ENCODE measurements at regions not wholly inside any gene's neighbourhood (a gene's known extent, or its start where the extent isn't known, plus 50 kb on each side); places are given as distances from the start of the nearest gene placed in this dataset.

DNA sequence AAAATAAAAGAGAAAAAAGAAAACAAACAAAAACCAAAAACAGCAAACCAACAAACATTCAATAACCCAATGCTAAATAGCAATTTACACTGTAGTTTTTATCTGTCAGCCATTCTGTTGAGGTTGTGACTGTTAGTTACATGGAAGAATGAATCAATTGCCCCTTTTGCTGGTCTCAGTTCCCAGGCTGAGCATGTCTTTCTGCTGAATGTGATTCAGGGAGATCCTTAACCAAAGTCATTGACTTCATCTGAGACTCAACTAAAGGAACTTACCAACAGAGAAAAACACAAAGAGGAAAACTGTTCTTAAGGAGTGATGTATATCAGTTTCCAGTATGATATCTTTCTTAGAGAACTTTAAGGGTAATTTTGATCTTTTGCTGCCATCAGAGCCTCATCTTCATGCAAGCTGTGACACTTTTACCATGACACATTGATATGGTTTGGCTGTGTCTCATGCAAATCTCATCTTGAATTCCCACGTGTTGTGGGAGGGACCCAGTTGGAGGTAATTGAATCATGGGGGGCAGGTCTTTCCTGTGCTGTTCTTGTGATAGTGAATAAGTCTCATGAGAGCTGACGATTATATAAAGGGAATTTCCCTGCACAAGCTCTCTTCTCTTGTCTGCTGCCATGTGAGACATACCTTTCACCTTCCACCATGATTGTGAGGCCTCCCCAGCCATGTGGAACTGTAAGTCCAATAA is 469.8 kb downstream of the KIF20B start:
- no peaks in the 10 kb centered on the region for H3K27me3 ChIP-seq (ENCODE audit: control insufficient read depth, insufficient read depth, low read length)
- no peak overlapping the region for H3K4me2 ChIP-seq (ENCODE audit: low read length)
- H3K4me1 ChIP-seq (ENCODE audit: control insufficient read depth, insufficient read depth, low read length), result no peaks in the 10 kb centered on the region
- no peaks in the 10 kb centered on the region for H3K9me3 ChIP-seq (replicated peaks; ENCODE audit: low read length)
- no peak overlapping the region for H3K4me3 ChIP-seq (ENCODE audit: low read length)
- H3K9ac ChIP-seq (ENCODE audit: low read depth, low read length), result no peak overlapping the region
- H3K36me3 ChIP-seq (ENCODE audit: insufficient read depth, low read length), result no peaks in the 10 kb centered on the region

DNA sequence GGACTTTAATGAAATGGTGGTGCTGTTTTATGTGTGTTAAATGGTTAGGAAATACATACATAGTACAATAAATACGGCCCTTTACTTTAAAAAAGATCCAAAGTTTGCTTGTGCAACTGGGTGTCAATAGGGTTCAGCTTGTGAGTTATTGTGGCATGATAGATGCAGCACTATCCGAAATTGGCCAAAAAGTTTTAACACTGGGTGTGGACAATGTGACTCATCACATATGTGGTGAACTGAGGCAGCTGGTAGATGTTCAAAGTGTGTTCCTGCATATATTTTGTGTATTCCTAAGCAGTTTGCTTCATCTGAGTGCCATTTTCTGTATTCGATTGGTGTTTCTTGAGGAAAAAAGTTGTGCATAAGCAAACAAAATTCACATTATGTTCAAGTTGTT is 473.1 kb downstream of the KIF20B start:
- Histone ChIP-seq H3K27me3 (ENCODE audit: control insufficient read depth, insufficient read depth, low read length) (no peaks in the 10 kb centered on the region), H3K4me3 (ENCODE audit: low read length) (no peak overlapping the region), H3K9ac (ENCODE audit: low read depth, low read length) (no peak overlapping the region), H3K36me3 (ENCODE audit: insufficient read depth, low read length) (no peaks in the 10 kb centered on the region), H3K4me2 (ENCODE audit: low read length) (no peak overlapping the region), H3K4me1 (ENCODE audit: control insufficient read depth, insufficient read depth, low read length) (peaks cover 3% of the 10 kb centered on the region), H3K9me3 (replicated peaks; ENCODE audit: low read length) (no peaks in the 10 kb centered on the region)

DNA sequence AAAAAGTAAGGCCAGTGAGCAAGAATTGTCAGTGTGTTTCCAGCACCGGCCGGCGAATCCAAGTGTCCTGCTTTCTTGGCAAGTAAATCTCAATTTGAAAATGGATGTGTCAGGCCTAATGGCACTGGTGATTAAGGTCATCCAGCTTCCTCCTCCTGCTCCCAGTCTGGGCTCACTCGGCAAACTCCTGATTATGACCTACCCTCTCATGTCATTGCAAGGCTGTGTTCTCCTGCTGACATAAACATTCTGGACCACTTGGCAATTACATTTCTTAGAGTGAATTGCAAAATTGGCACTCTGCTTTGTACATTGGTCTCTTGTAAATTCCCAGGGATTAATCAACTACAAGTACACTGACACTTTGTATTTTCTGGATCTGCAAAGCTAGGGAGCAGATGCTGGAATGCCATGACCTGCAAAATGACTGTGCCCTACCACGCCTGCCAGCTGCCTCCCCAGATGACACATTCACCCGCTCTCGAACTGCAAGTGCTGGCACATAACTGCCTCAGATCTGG is 473.8 kb downstream of the KIF20B start:
- Histone ChIP-seq H3K27me3 (ENCODE audit: control insufficient read depth, insufficient read depth, low read length) (no peaks in the 10 kb centered on the region), H3K9ac (ENCODE audit: low read depth, low read length) (no peak overlapping the region), H3K36me3 (ENCODE audit: insufficient read depth, low read length) (no peaks in the 10 kb centered on the region), H3K9me3 (replicated peaks; ENCODE audit: low read length) (no peaks in the 10 kb centered on the region), H3K4me3 (ENCODE audit: low read length) (no peak overlapping the region), H3K4me2 (ENCODE audit: low read length) (no peak overlapping the region), H3K4me1 (ENCODE audit: control insufficient read depth, insufficient read depth, low read length) (peaks cover 8% of the 10 kb centered on the region)

DNA sequence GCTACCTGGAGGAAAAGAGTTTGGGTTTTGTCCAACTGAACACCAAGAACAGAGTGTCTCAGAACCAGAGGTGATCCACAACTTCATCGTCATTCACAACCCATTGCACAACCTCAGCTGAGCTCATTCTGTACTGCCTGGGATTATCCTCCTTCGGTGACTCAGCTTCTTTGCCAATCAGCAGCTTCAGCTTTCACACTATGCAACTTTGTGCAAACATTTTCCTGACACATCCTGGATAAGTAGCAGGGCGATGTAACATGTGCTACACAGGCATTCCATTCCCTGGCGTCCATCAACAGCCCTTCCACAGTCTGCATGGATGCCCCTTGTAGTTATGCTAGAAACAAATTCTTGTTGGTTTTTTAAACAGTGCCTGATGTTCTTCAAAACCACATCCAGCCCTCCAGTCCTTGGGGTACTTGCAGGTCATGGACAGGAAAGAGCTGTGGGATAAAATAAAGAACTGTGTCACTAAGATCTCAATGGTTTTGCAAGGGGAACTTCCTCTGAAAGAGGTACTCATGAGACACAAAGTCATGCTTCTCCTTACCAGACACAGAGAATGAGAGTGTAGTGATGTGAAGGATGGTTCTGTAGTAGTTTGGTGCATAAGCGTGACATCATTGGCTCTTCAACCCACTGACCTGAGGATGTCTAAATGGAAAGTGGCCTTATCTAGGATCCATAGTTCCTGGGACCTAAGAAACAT is 478.5 kb downstream of the KIF20B start:
- no peak overlapping the region for H3K4me3 ChIP-seq (ENCODE audit: low read length)
- H3K4me2 ChIP-seq (ENCODE audit: low read length), result no peak overlapping the region
- no peaks in the 10 kb centered on the region for H3K9me3 ChIP-seq (replicated peaks; ENCODE audit: low read length)
- no peaks in the 10 kb centered on the region for H3K27me3 ChIP-seq (ENCODE audit: control insufficient read depth, insufficient read depth, low read length)
- peaks cover 9% of the 10 kb centered on the region for H3K4me1 ChIP-seq (ENCODE audit: control insufficient read depth, insufficient read depth, low read length)
- no peak overlapping the region for H3K9ac ChIP-seq (ENCODE audit: low read depth, low read length)
- no peaks in the 10 kb centered on the region for H3K36me3 ChIP-seq (ENCODE audit: insufficient read depth, low read length)

DNA sequence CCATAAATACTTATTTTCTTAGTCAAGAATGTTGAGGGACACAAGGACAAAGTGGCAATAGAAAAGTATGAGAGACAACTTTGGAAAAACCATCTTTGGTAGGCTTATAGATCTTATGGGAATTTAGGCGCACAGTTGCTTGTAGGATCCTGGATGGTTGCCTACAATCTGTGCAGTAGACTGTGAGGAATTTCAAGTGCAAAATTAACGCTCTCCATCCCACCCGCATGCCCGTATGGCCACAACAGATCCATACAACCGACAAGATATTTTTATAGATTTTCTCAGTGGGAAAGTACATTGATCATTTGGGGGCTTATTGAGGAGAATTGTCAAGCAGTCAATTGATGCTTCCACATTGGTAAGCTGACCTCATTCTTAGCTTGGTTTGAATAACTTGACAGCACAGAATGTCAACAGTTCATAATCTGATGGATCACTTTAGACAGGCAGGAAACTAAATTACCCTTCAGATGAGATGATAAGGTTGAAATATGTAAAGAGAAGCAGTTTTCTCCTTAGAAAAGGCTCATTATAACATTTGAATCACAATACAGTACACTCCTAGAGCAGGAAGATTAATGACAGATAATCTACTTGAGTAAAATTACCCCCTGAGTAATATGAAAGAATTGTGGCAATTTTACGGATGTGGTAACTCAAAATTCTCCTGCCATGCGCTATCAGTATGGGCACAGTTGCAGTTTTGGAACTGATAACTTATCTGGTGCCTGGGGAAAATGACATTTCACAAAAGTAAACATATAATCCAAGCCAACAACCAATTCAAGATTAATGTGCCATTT is 479.7 kb downstream of the KIF20B start:
- H3K4me3 ChIP-seq (ENCODE audit: low read length), result no peak overlapping the region
- H3K27me3 ChIP-seq (ENCODE audit: control insufficient read depth, insufficient read depth, low read length), result no peaks in the 10 kb centered on the region
- H3K36me3 ChIP-seq (ENCODE audit: insufficient read depth, low read length), result no peaks in the 10 kb centered on the region
- peaks cover 9% of the 10 kb centered on the region for H3K4me1 ChIP-seq (ENCODE audit: control insufficient read depth, insufficient read depth, low read length)
- H3K4me2 ChIP-seq (ENCODE audit: low read length), result no peak overlapping the region
- no peaks in the 10 kb centered on the region for H3K9me3 ChIP-seq (replicated peaks; ENCODE audit: low read length)
- no peak overlapping the region for H3K9ac ChIP-seq (ENCODE audit: low read depth, low read length)

DNA sequence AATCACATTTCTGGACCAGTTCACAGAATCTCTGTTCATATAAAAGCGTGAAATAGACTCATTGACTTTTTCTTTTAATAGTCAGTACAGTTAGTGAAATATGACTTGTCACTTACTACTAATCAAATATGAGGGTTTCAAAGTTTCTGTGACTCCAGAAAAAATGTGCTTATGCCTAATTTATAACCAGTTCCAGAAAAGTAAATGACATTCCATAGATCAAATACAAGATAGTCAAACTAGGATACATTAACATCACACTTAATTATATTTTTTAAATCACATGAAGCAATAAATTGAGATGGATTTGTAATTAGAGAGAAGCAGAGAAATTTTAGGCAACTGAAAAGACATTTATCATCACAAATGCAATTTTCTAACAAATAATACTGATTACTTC is 491.4 kb downstream of the KIF20B start:
- Histone ChIP-seq H3K36me3 (ENCODE audit: insufficient read depth, low read length) (no peaks in the 10 kb centered on the region), H3K4me3 (ENCODE audit: low read length) (no peak overlapping the region), H3K4me2 (ENCODE audit: low read length) (no peak overlapping the region), H3K9me3 (replicated peaks; ENCODE audit: low read length) (no peaks in the 10 kb centered on the region), H3K4me1 (ENCODE audit: control insufficient read depth, insufficient read depth, low read length) (peaks cover 14% of the 10 kb centered on the region), H3K27me3 (ENCODE audit: control insufficient read depth, insufficient read depth, low read length) (peaks cover 4% of the 10 kb centered on the region), H3K9ac (ENCODE audit: low read depth, low read length) (no peak overlapping the region)

DNA sequence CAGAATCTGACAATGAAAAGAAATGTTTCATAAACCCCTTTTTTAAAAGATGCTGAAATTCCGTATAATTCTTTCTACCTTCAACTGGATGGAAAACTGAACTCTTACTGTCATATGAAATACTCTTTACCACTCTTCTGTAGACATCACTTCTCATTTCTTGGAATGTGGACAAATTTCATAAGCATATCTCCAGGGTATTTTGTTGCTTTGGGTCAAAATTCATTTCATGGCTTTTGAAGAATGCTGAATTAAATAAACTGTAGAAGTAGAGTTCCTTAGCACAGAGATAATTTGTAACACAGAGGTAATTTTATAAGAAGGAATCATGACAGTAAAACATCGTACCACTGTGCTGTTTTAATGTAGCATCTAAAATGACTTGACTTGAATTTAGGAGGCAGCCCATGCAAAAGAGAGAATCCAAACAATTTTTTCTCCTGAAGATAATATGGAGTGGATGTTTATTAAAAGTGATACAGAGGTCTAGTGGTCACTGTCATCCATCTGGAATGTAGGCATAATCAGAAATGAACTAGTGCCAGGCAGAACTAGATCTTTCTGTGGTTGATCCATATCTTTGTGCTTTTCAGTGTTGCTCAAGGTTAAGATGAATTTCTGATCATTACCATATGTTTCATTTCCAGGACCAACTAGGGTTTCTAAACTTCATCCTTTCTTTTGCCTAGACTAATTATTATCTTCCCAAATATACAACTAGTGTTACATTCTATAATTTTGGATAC is 492.0 kb downstream of the KIF20B start:
- Histone ChIP-seq H3K36me3 (ENCODE audit: insufficient read depth, low read length) (no peaks in the 10 kb centered on the region), H3K4me1 (ENCODE audit: control insufficient read depth, insufficient read depth, low read length) (peaks cover 18% of the 10 kb centered on the region)

DNA sequence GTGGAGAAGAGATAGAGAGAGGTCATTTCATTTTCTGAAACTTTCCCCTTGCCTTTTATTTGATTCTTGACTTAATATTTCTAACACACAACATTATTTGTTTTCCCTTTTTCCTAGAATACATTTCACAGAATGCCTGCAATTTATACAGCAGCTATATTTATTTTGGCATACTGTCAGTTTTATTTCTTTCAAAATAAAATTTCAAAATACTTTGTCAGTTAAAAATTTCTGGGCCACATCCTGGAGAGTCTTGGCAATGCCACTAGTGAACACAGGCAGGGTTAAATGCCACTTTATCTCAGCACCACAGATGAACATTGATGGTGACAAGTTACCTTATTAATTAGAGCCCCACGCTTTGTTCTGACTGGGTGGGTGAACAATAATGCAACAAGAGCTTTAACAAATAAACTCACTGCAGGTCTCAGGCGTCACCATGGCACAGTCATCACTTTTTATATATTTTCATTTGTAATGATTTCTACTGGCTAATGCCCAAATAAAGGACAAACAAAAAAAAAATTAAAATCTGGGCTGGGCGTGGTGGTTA is 494.0 kb downstream of the KIF20B start:
- Histone ChIP-seq H3K4me3 (ENCODE audit: low read length) (no peak overlapping the region), H3K9me3 (replicated peaks; ENCODE audit: low read length) (no peaks in the 10 kb centered on the region), H3K36me3 (ENCODE audit: insufficient read depth, low read length) (no peaks in the 10 kb centered on the region), H3K27me3 (ENCODE audit: control insufficient read depth, insufficient read depth, low read length) (peaks cover 4% of the 10 kb centered on the region), H3K9ac (ENCODE audit: low read depth, low read length) (no peak overlapping the region), H3K4me2 (ENCODE audit: low read length) (no peak overlapping the region), H3K4me1 (ENCODE audit: control insufficient read depth, insufficient read depth, low read length) (peaks cover 18% of the 10 kb centered on the region)

More for the DNA sequence above, 492.0 kb downstream of the KIF20B start:
- Histone ChIP-seq H3K9me3 (replicated peaks; ENCODE audit: low read length) (no peaks in the 10 kb centered on the region), H3K27me3 (ENCODE audit: control insufficient read depth, insufficient read depth, low read length) (peaks cover 4% of the 10 kb centered on the region), H3K4me3 (ENCODE audit: low read length) (no peak overlapping the region), H3K9ac (ENCODE audit: low read depth, low read length) (no peak overlapping the region), H3K4me2 (ENCODE audit: low read length) (no peak overlapping the region)

DNA sequence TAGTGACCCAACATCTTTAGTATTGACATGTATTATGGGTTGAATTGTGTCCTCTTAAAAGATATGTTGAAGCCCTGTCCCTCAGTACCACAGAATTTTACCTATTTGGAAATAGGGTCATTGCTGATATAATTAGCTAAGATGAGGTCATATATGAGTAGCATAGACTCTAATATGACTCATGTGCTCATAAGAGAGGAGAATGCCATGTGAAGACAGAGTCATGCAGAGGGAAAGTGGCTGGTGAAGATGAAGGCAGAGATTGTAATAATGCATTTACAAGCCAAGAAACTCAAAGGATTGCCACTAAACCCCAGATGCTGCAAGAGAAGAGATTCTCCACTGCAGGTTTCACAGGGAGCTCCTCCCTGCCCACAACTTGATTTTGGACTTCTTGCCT is 496.4 kb downstream of the KIF20B start:
- no peaks in the 10 kb centered on the region for H3K9me3 ChIP-seq (replicated peaks; ENCODE audit: low read length)
- peaks cover 18% of the 10 kb centered on the region for H3K4me1 ChIP-seq (ENCODE audit: control insufficient read depth, insufficient read depth, low read length)
- H3K36me3 ChIP-seq (ENCODE audit: insufficient read depth, low read length), result no peaks in the 10 kb centered on the region
- no peaks in the 10 kb centered on the region for H3K27me3 ChIP-seq (ENCODE audit: control insufficient read depth, insufficient read depth, low read length)
- no peak overlapping the region for H3K9ac ChIP-seq (ENCODE audit: low read depth, low read length)
- H3K4me2 ChIP-seq (ENCODE audit: low read length), result no peak overlapping the region
- no peak overlapping the region for H3K4me3 ChIP-seq (ENCODE audit: low read length)

DNA sequence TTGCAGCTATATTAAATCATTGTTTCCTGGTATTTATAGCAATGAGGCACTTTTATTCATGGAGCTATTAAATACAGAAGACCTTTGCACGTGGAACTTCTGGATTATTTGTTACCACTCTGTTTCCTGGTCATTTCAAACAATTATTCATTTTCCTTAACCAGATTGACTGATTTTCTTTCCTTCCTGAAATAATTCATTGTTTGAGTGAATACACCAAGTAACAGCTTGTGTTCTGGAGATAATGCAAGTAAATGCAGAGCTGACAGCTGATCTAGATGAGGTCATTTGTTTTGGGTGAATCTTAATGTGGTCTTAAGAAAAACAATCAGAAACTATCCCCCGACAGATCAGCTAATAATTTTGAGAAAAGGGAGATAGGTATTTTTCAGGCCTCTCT is 497.7 kb downstream of the KIF20B start:
- Histone ChIP-seq H3K4me3 (ENCODE audit: low read length) (no peak overlapping the region), H3K9me3 (replicated peaks; ENCODE audit: low read length) (no peaks in the 10 kb centered on the region), H3K36me3 (ENCODE audit: insufficient read depth, low read length) (no peaks in the 10 kb centered on the region), H3K4me2 (ENCODE audit: low read length) (no peak overlapping the region), H3K4me1 (ENCODE audit: control insufficient read depth, insufficient read depth, low read length) (peaks cover 13% of the 10 kb centered on the region), H3K27me3 (ENCODE audit: control insufficient read depth, insufficient read depth, low read length) (no peaks in the 10 kb centered on the region), H3K9ac (ENCODE audit: low read depth, low read length) (no peak overlapping the region)

DNA sequence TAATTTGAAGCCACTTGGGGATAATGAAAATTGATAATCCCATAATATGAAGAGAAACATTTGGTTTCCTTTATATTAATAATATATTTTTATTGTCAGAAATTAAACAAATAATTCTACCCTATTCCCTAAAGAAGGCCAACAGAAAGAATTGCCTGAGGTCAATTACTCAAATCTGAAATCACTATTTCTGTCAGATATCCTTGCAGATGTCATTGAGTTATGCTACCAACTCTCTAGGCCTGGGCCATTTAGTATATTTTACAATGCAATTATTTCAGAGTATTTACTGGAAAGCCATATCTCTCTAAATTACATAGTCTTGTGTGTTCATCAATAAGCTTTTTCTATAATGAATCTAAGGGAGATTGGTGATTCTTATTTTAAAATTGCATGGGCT is 498.1 kb downstream of the KIF20B start:
- peaks cover 14% of the 10 kb centered on the region for H3K4me1 ChIP-seq (ENCODE audit: control insufficient read depth, insufficient read depth, low read length)
- H3K4me2 ChIP-seq (ENCODE audit: low read length), result no peak overlapping the region
- H3K9ac ChIP-seq (ENCODE audit: low read depth, low read length), result no peak overlapping the region
- H3K4me3 ChIP-seq (ENCODE audit: low read length), result no peak overlapping the region
- H3K27me3 ChIP-seq (ENCODE audit: control insufficient read depth, insufficient read depth, low read length), result no peaks in the 10 kb centered on the region
- no peaks in the 10 kb centered on the region for H3K36me3 ChIP-seq (ENCODE audit: insufficient read depth, low read length)
- no peaks in the 10 kb centered on the region for H3K9me3 ChIP-seq (replicated peaks; ENCODE audit: low read length)

All from skeletal muscle satellite cell (primary cell).